Fibroblast of pulmonary artery (primary cell): ENCODE measurements at regions not wholly inside any gene's neighbourhood (a gene's known extent, or its start where the extent isn't known, plus 50 kb on each side); places are given as distances from the start of the nearest gene placed in this dataset.
"Not testable (repeated sequence)": the region's sequence is repeated elsewhere in the genome, so short reads cannot be mapped to it uniquely, and the experiment has no call there.

Source experiments
- DNase-seq: peaks from one replicate; pipeline ENCODE4 v3.0.0-alpha.2; 2010; ENCODE audit warnings: low read depth
- H3K4me3 ChIP-seq: replicated peaks from 2 replicates; pipeline ENCODE4 v1.5.1; 2011; ENCODE audit warnings: low read depth, mild to moderate bottlenecking, control low read depth, low read length, moderate library complexity
- TF ChIP-seq, protein P1 (sequence below): IDR thresholded peaks from 2 replicates; pipeline ENCODE4 v1.5.1; 2011; ENCODE audit warnings: mild to moderate bottlenecking, control low read depth, low read length, inconsistent platforms; ENCODE audit errors: missing control alignments

GRCh38 chr6:14559746-14560536, 442.4 kb downstream of the CD83 start:
- TF ChIP-seq, protein P1, sequence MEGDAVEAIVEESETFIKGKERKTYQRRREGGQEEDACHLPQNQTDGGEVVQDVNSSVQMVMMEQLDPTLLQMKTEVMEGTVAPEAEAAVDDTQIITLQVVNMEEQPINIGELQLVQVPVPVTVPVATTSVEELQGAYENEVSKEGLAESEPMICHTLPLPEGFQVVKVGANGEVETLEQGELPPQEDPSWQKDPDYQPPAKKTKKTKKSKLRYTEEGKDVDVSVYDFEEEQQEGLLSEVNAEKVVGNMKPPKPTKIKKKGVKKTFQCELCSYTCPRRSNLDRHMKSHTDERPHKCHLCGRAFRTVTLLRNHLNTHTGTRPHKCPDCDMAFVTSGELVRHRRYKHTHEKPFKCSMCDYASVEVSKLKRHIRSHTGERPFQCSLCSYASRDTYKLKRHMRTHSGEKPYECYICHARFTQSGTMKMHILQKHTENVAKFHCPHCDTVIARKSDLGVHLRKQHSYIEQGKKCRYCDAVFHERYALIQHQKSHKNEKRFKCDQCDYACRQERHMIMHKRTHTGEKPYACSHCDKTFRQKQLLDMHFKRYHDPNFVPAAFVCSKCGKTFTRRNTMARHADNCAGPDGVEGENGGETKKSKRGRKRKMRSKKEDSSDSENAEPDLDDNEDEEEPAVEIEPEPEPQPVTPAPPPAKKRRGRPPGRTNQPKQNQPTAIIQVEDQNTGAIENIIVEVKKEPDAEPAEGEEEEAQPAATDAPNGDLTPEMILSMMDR = no peak
- DNase-seq = no peak
- no peak overlapping the region for H3K4me3 ChIP-seq

DNA sequence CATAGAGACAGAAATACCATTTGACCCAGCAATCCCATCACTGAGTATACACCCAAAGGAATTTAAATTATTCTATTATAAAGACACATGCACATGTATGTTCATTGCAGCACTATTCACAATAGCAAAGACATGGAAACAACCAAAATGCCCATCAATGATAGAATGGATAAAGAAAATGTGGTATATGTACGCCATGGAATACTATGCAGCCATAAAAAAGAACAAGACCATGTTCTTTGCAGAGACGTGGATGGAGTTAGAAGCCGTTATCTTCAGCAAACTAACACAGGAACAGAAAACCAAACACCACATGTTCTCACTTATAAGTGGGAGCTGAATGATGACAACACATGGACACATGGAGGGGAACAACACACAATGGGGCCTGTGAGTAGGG, 444.0 kb downstream of the CD83 start:
- H3K4me3 ChIP-seq, DNase-seq: not testable (repeated sequence)

DNA sequence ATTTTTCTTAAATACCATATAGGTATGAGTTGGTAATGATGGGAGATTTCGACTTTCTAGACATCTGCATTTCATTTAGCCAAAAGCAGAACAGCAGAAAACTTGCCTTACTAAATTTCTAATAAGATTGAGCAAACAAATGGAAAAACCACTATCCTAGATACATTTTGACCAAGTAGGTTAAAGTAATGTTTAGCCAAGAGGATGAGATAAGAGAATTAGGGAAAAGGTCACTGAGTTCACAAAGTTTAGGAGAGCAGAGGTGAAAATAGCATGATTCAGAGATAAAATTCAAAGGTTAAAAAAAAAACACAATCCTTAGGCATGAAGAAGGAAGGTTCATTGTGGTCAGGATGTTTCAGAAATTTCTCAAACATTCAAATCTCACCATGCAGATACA, 450.3 kb downstream of the CD83 start:
- DNase-seq = no peak
- TF ChIP-seq, protein P1 = no peak
- no peak overlapping the region for H3K4me3 ChIP-seq

DNA sequence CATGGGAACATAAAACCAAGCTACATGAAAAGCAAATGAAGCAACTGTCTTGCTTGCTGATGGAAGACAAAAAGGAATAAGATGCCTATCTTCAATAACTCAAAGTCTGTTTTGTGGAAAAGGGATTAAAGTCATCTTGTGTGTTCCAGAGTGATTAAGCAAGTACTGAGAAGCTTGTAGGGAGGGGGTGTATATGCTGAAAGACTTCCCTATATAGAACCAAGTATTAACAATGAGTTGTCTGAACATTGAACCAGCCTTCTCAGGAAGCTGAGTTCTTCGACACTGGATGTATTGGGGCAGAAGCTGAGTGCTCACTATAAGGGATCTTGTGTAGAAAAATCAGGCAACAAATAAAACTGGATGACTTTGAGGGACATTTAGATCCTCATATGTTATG, 451.8 kb downstream of the CD83 start:
- TF ChIP-seq, protein P1 = no peak

DNA sequence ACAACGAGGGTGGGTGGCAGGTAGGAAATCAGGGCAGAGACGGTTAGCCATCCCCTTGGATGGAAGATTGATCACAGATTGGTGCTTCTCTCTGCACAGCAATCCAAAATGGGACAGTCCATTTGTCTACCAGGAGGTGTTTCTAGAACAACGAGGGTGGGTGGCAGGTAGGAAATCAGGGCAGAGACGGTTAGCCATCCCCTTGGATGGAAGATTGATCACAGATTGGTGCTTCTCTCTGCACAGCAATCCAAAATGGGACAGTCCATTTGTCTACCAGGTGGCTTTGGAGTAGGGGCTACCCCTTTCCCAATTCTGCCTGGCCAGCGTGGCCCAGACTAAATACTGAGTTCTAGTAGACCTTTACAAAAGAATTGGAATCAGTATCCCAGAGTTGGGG, 452.3 kb downstream of the CD83 start:
- not testable (repeated sequence) for DNase-seq, H3K4me3 ChIP-seq

More for the DNA sequence above, 451.8 kb downstream of the CD83 start:
- H3K4me3 ChIP-seq = no peak overlapping the region
- no peak for DNase-seq

GRCh38 chr6:14571001-14571400, 453.4 kb downstream of the CD83 start:
- TF ChIP-seq, protein P1 = no peak
- DNase-seq = no peak
- H3K4me3 ChIP-seq = no peak overlapping the region

DNA sequence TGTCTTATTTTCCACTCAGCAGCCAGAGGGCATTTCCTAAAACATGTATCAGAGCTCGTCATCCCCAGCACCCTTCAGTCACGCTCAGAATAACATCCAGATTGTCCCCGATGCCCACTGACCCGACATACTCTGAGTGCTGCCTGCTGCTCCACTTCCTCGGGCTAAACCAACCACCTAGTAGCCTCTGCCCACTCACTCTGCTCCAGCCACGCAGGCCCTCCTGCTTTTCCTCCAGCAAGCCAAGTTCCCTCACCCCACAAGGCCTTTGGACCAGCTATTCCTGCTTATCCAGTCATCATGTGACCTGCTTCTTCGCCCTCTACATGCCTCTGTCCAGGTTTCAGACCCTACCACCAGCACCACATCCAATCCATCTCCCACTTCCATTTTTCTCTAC, 454.2 kb downstream of the CD83 start:
- TF ChIP-seq, protein P1 = no peak
- no peak overlapping the region for H3K4me3 ChIP-seq
- DNase-seq = no peak

DNA sequence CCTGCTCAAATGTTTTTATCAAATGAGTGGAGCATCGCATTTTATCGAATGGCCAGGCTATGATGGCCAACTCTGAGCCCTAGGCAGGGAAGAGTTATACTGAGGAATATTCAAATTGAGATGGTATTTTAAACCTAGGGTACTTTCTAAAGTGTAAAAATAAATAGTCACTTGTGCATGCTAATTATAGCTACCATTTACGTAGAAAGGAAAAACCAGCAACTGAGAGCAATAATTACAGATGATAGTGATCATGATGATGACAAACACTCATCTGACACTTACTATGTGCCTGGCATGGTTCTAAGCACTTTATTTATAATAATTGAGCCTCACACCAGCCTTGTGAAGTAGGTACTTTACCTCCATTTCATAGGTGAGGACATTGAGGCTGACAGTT, 455.7 kb downstream of the CD83 start:
- H3K4me3 ChIP-seq = no peak overlapping the region
- no peak for DNase-seq
- TF ChIP-seq, protein P1 = no peak
